A549 (cell line): ENCODE measurements at regions not wholly inside any gene's neighbourhood (a gene's known extent, or its start where the extent isn't known, plus 50 kb on each side); places are given as distances from the start of the nearest gene placed in this dataset.

Source experiments
- ATAC-seq, 2 experiments: fragments of 200-7000 bp in 1 of 2; fragments of >200 bp in 1 of 2; cut with Nextera tagmentation in 1 of 2; cut with Tn5 transposase in 1 of 2; 3 replicates each; pipeline versions ENCODE4 v1.8.0 to v1.9.1; 2018 to 2020; ENCODE audit warnings: mild to moderate bottlenecking in 1 of 2, moderate library complexity in 1 of 2
- CTCF ChIA-PET: fragments of 300-600 bp; sonication (Branson Sonifier 250); formaldehyde crosslinking; extraction: SDS; loops from one replicate; lab custom pipeline; 2021; ENCODE audit warnings: antibody characterized with exemption, inconsistent platforms; lab: Yijun Ruan, JAX
- POLR2A ChIA-PET: fragments of 350-600 bp; formaldehyde crosslinking; extraction: SDS; loops from one replicate; lab custom pipeline; 2021; ENCODE audit warnings: antibody characterized with exemption, inconsistent platforms; lab: Yijun Ruan, JAX
- DNase-seq, 2 experiments: peaks; one replicate each; pipeline versions ENCODE4 v3.0.0 to v3.0.0-alpha.2; 2011 to 2016; ENCODE audit warnings: low read depth in 1 of 2, low spot score in 1 of 2
- FAIRE-seq: peaks from 2 replicates; lab custom pipeline; 2011; peaks lifted over from hg19 to GRCh38; lab: Jason Lieb, UNC
- H3K27ac ChIP-seq, 2 experiments: fragments of >200 bp; sonication (Bioruptor Twin); formaldehyde crosslinking; 3 replicates each; pipeline ENCODE4 v1.5.1; 2016 to 2017
- H3K4me1 ChIP-seq: fragments of >200 bp; sonication (Bioruptor Twin); formaldehyde crosslinking; 3 replicates; pipeline ENCODE4 v1.6.1; 2016
- H3K4me2 ChIP-seq: fragments of >200 bp; sonication (Bioruptor Twin); formaldehyde crosslinking; 3 replicates; pipeline ENCODE4 v1.6.1; 2016
- H3K4me3 ChIP-seq: fragments of >200 bp; sonication (Bioruptor Twin); formaldehyde crosslinking; 3 replicates; pipeline ENCODE4 v1.5.1; 2016
- H3K9me3 ChIP-seq: fragments of >200 bp; sonication (Bioruptor Twin); formaldehyde crosslinking; 3 replicates; pipeline ENCODE4 v1.6.1; 2016
- ATOH8 ChIP-seq: fragments of 250-450 bp; sonication (Bioruptor Pico); IDR thresholded peaks from 2 replicates; pipeline ENCODE4 v1.5.0; 2020; ENCODE audit warnings: low read depth, mild to moderate bottlenecking, moderate library complexity
- CBX8 ChIP-seq: fragments of 200-600 bp; sonication (generic); IDR thresholded peaks from 2 replicates; pipeline ENCODE4 v1.6.1; 2016
- E2F6 ChIP-seq: IDR thresholded peaks from 2 replicates; pipeline ENCODE4 v1.6.1; 2012; ENCODE audit warnings: low read depth, borderline replicate concordance
- HDAC2 ChIP-seq: fragments of 200-600 bp; sonication (generic); IDR thresholded peaks from 2 replicates; pipeline ENCODE4 v1.6.1; 2016
- HEYL ChIP-seq: fragments of 250-450 bp; sonication (Bioruptor Pico); IDR thresholded peaks from 2 replicates; pipeline ENCODE4 v1.8.0; 2021; ENCODE audit warnings: mild to moderate bottlenecking, moderate library complexity
- HMGXB4 ChIP-seq: fragments of 250-450 bp; sonication (Bioruptor Pico); IDR thresholded peaks from 2 replicates; pipeline ENCODE4 v1.5.0; 2021; ENCODE audit warnings: mild to moderate bottlenecking, moderate library complexity, borderline replicate concordance
- HOXA7 ChIP-seq: fragments of 250-450 bp; sonication (Bioruptor Pico); IDR thresholded peaks from 2 replicates; pipeline ENCODE4 v1.5.0; 2020; ENCODE audit warnings: mild to moderate bottlenecking, moderate library complexity
- HOXB13 ChIP-seq: fragments of 250-450 bp; sonication (Bioruptor Pico); IDR thresholded peaks from 2 replicates; pipeline ENCODE4 v1.5.0; 2020; ENCODE audit warnings: low read depth, mild to moderate bottlenecking, moderate library complexity
- HOXB5 ChIP-seq: fragments of 250-450 bp; sonication (Bioruptor Pico); IDR thresholded peaks from 2 replicates; pipeline ENCODE4 v1.5.0; 2020; ENCODE audit warnings: mild to moderate bottlenecking, moderate library complexity
- JUNB ChIP-seq: fragments of >200 bp; sonication (Bioruptor Twin); formaldehyde crosslinking; IDR thresholded peaks from 2 replicates; pipeline ENCODE4 v1.6.1; 2016
- KDM1A ChIP-seq: fragments of 200-600 bp; sonication (generic); IDR thresholded peaks from 2 replicates; pipeline ENCODE4 v1.6.1; 2016; ENCODE audit warnings: low read depth, mild to moderate bottlenecking
- MAFK ChIP-seq: fragments of 450-650 bp; IDR thresholded peaks from 2 replicates; pipeline ENCODE4 v1.6.1; 2014; ENCODE audit not compliant: partially characterized antibody
- NFE2L2 ChIP-seq: fragments of 150-350 bp; conservative IDR thresholded peaks from 2 replicates; pipeline ENCODE4 v1.6.1; 2014; ENCODE audit warnings: low read length
- NPAS2 ChIP-seq: fragments of 250-450 bp; sonication (Bioruptor Pico); IDR thresholded peaks from 2 replicates; pipeline ENCODE4 v1.8.0; 2022; ENCODE audit warnings: mild to moderate bottlenecking, moderate library complexity, borderline replicate concordance
- NR3C1 ChIP-seq: fragments of >200 bp; sonication (Bioruptor Twin); formaldehyde crosslinking; IDR thresholded peaks from 3 replicates; pipeline ENCODE4 v1.6.1; 2017
- POLR2A ChIP-seq: IDR thresholded peaks from 2 replicates; pipeline ENCODE4 v1.6.1; 2012; ENCODE audit warnings: mild to moderate bottlenecking, low read length
- SMC3 ChIP-seq: fragments of >200 bp; sonication (Bioruptor Twin); formaldehyde crosslinking; IDR thresholded peaks from 3 replicates; pipeline ENCODE4 v1.6.1; 2018; ENCODE audit warnings: inconsistent platforms
- WGBS: methylation state at CpG from one replicate; pipeline ENCODE4 v1.1.6; 2017; ENCODE audit errors: missing lambda C conversion rate; 5-methylcytosine and 5-hydroxymethylcytosine counted together
- TF ChIP-seq, protein P1 (sequence below): fragments of 450-650 bp; IDR thresholded peaks from 2 replicates; pipeline ENCODE4 v1.6.1; 2014; ENCODE audit warnings: antibody characterized with exemption
- TF ChIP-seq, protein P2 (sequence below): fragments of >200 bp; sonication (Bioruptor Twin); formaldehyde crosslinking; IDR thresholded peaks from 2 replicates; pipeline ENCODE4 v1.6.1; 2016
- TF ChIP-seq, protein P3 (sequence below): IDR thresholded peaks from 2 replicates; pipeline ENCODE4 v1.6.1; 2012
- TF ChIP-seq, protein P4 (sequence below): fragments of 150-350 bp; IDR thresholded peaks from 2 replicates; pipeline ENCODE4 v1.6.1; 2014; ENCODE audit warnings: low read depth, mild to moderate bottlenecking, low read length

GRCh38 chr14:87491816-87492215 lies 501.2 kb downstream of the GALC start:
- no peak overlapping the region for H3K4me2 ChIP-seq
- TF ChIP-seq E2F6 (no peak), HDAC2 (no peak), HOXA7 (no peak), HOXB5 (CRISPR knock-in tag) (no peak), ATOH8 (CRISPR knock-in tag) (no peak), NR3C1 (no peak), HEYL (CRISPR knock-in tag) (no peak)
- TF ChIP-seq, protein P1, sequence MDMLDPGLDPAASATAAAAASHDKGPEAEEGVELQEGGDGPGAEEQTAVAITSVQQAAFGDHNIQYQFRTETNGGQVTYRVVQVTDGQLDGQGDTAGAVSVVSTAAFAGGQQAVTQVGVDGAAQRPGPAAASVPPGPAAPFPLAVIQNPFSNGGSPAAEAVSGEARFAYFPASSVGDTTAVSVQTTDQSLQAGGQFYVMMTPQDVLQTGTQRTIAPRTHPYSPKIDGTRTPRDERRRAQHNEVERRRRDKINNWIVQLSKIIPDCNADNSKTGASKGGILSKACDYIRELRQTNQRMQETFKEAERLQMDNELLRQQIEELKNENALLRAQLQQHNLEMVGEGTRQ, result no peak
- TF ChIP-seq, protein P2, sequence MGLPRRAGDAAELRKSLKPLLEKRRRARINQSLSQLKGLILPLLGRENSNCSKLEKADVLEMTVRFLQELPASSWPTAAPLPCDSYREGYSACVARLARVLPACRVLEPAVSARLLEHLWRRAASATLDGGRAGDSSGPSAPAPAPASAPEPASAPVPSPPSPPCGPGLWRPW, result no peak
- H3K4me1 ChIP-seq, result no peaks in the 10 kb centered on the region
- no peak overlapping the region for H3K4me3 ChIP-seq
- CTCF ChIA-PET, result no interaction called here
- FAIRE-seq (no peak), ATAC-seq (no peak), DNase-seq (no peak)
- WGBS, result 6% methylated on average over 2 of the region's 2 CpGs
- POLR2A ChIA-PET, result no interaction called here
- H3K9me3 ChIP-seq, result no peaks in the 10 kb centered on the region
- H3K27ac ChIP-seq, result no peak overlapping the region

DNA sequence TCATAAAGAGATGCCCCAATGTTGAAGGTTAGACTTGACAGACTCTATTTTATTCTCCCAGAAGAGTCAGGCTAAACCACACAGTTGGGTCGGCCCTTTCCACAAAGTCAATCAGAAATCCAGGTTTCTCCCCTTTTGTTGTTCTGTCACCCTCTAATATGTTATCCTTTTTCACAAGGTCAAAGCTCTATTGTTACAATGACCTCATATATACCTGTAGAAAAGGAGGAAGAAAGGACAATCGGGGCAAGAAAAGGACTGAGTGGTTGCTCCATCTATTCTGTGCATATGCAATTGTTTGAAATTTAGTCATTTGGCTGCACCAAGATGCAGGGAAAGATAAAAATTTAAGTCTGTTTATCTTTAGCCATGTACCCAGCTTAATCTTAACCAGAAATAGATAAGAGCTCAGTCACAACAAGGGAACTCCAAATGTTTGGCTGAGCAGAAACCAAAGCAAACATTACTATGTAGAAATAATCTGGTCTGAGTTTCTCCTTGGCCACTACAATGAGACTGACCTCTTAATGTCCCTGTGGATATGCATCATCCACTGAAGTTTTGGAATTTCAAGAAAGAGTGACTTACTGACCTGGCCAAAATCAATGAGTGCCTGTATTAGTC lies 503.7 kb downstream of the GALC start:
- 0% methylated on average over 2 of the region's 2 CpGs for WGBS
- FAIRE-seq (no peak), DNase-seq (no peak), ATAC-seq (no peak)
- no peaks in the 10 kb centered on the region for H3K9me3 ChIP-seq
- no peak overlapping the region for H3K4me3 ChIP-seq
- TF ChIP-seq POLR2A, result no peak
- no peak for TF ChIP-seq CBX8
- TF ChIP-seq KDM1A, result no peak
- no peak for TF ChIP-seq SMC3
- no peak for TF ChIP-seq NPAS2 (CRISPR knock-in tag)
- TF ChIP-seq, protein P3, sequence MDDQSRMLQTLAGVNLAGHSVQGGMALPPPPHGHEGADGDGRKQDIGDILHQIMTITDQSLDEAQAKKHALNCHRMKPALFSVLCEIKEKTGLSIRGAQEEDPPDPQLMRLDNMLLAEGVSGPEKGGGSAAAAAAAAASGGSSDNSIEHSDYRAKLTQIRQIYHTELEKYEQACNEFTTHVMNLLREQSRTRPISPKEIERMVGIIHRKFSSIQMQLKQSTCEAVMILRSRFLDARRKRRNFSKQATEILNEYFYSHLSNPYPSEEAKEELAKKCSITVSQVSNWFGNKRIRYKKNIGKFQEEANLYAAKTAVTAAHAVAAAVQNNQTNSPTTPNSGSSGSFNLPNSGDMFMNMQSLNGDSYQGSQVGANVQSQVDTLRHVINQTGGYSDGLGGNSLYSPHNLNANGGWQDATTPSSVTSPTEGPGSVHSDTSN, result no peak
- TF ChIP-seq HOXB13 (CRISPR knock-in tag), result no peak
- TF ChIP-seq, protein P4, sequence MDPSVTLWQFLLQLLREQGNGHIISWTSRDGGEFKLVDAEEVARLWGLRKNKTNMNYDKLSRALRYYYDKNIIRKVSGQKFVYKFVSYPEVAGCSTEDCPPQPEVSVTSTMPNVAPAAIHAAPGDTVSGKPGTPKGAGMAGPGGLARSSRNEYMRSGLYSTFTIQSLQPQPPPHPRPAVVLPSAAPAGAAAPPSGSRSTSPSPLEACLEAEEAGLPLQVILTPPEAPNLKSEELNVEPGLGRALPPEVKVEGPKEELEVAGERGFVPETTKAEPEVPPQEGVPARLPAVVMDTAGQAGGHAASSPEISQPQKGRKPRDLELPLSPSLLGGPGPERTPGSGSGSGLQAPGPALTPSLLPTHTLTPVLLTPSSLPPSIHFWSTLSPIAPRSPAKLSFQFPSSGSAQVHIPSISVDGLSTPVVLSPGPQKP, result no peak
- no peak for TF ChIP-seq NFE2L2
- no peak for TF ChIP-seq HMGXB4 (CRISPR knock-in tag)
- TF ChIP-seq JUNB, result no peak
- TF ChIP-seq MAFK, result no peak
- H3K27ac ChIP-seq, result no peak overlapping the region
- POLR2A ChIA-PET, result no interaction called here
- no peak overlapping the region for H3K4me2 ChIP-seq
- no peaks in the 10 kb centered on the region for H3K4me1 ChIP-seq
- CTCF ChIA-PET, result interaction anchor here (0.6 kb wide), 1 partner anchor 1468 kb away, joined by 3 read pairs; no protein-coding TSS in a partner anchor
